GM12878 (cell line): ENCODE measurements at regions not wholly inside any gene's neighbourhood (a gene's known extent, or its start where the extent isn't known, plus 50 kb on each side); places are given as distances from the start of the nearest gene placed in this dataset.

Source experiments
- ATAC-seq: fragments of 200-7000 bp; cut with Tn5 transposase; 3 replicates; pipeline ENCODE4 v1.9.1; 2020; ENCODE audit warnings: mild to moderate bottlenecking, moderate library complexity
- BruUV-seq: library from RNA; stranded (reverse); fragments of 400-500 nt; replicated peaks from 2 replicates; lab custom pipeline; 2021; lab: Mats Ljungman, UMichigan
- CTCF ChIA-PET: fragments of 300-600 bp; sonication (Branson Sonifier 250); formaldehyde crosslinking; extraction: SDS; loops from one replicate; lab custom pipeline; 2021; ENCODE audit warnings: inconsistent platforms; lab: Yijun Ruan, JAX
- POLR2A ChIA-PET: fragments of 350-600 bp; formaldehyde crosslinking; extraction: SDS; loops from one replicate; lab custom pipeline; 2021; ENCODE audit warnings: inconsistent platforms; lab: Charles Lee
- RAD21 ChIA-PET: fragments of 300-600 bp; sonication (Branson Sonifier 250); formaldehyde crosslinking; loops from one replicate; lab custom pipeline; 2023; ENCODE audit warnings: antibody characterized with exemption; ENCODE audit not compliant: unreplicated experiment; lab: Charles Lee
- SMC1A ChIA-PET: fragments of 300-600 bp; sonication (Branson Sonifier 250); formaldehyde crosslinking; loops from one replicate; lab custom pipeline; 2023; ENCODE audit not compliant: unreplicated experiment, uncharacterized antibody; lab: Charles Lee
- DNase-seq: peaks from one replicate; pipeline ENCODE4 v3.0.0-alpha.2; 2011; ENCODE audit warnings: low read depth, low spot score
- FAIRE-seq: peaks from 3 replicates; lab custom pipeline; 2011; peaks lifted over from hg19 to GRCh38; lab: Jason Lieb, UNC
- H2AFZ ChIP-seq: 2 replicates; pipeline ENCODE4 v1.6.0; 2011; ENCODE audit warnings: low read depth, low read length, control low read depth; ENCODE audit not compliant: control insufficient read depth
- H3K27ac ChIP-seq: 2 replicates; pipeline ENCODE4 v1.5.1; 2011; ENCODE audit warnings: control low read depth; ENCODE audit not compliant: control insufficient read depth, insufficient read depth
- H3K27me3 ChIP-seq, 2 experiments: replicated peaks in 1 of 2; 2 replicates each; pipeline versions ENCODE4 v1.6.0 to v1.6.1; 2011; ENCODE audit warnings: low read length in 1 of 2; ENCODE audit not compliant: control insufficient read depth in 2 of 2, insufficient read depth in 2 of 2
- H3K36me3 ChIP-seq, 2 experiments: 2 replicates each; pipeline ENCODE4 v1.5.1; 2011; ENCODE audit warnings: low read length in 1 of 2; ENCODE audit not compliant: control insufficient read depth in 2 of 2, insufficient read depth in 2 of 2
- H3K4me1 ChIP-seq: 2 replicates; pipeline ENCODE4 v1.6.1; 2011; ENCODE audit warnings: mild to moderate bottlenecking, low read length, moderate library complexity, mixed read lengths; ENCODE audit not compliant: control insufficient read depth, insufficient read depth
- H3K4me2 ChIP-seq: 2 replicates; pipeline ENCODE4 v1.6.0; 2011; ENCODE audit warnings: control low read depth; ENCODE audit not compliant: control insufficient read depth, insufficient read depth
- H3K4me3 ChIP-seq: fragments of 200-600 bp; sonication (generic); 2 replicates; pipeline ENCODE4 v1.5.1; 2016
- H3K79me2 ChIP-seq: 2 replicates; pipeline ENCODE4 v1.6.0; 2011; ENCODE audit warnings: low read length; ENCODE audit not compliant: control insufficient read depth, insufficient read depth
- H3K9ac ChIP-seq: 2 replicates; pipeline ENCODE4 v1.8.0; 2011; ENCODE audit warnings: low read length, control low read depth, mixed read lengths; ENCODE audit not compliant: control insufficient read depth, insufficient read depth
- H3K9me3 ChIP-seq: replicated peaks from 3 replicates; pipeline ENCODE4 v1.5.1; 2011; ENCODE audit warnings: mild to moderate bottlenecking, low read length; ENCODE audit not compliant: control insufficient read depth, insufficient read depth
- H4K20me1 ChIP-seq: 2 replicates; pipeline ENCODE4 v1.6.0; 2011; ENCODE audit not compliant: control insufficient read depth, insufficient read depth
- E2F4 ChIP-seq: IDR thresholded peaks from 2 replicates; pipeline ENCODE4 v1.6.1; 2012; ENCODE audit warnings: low read depth, low read length, improper control_type of control experiment
- HDAC6 ChIP-seq: fragments of 200-600 bp; sonication (generic); IDR thresholded peaks from one replicate; pipeline ENCODE4 v1.8.0; 2017; ENCODE audit warnings: antibody characterized with exemption; ENCODE audit not compliant: unreplicated experiment
- KDM1A ChIP-seq: fragments of 200-600 bp; sonication (generic); IDR thresholded peaks from 2 replicates; pipeline ENCODE4 v1.6.1; 2016; ENCODE audit warnings: borderline replicate concordance
- NR2C2 ChIP-seq: IDR thresholded peaks from 2 replicates; pipeline ENCODE4 v1.6.1; 2011; ENCODE audit warnings: borderline replicate concordance, low read depth; ENCODE audit not compliant: control insufficient read depth, insufficient read length
- NR2F1 ChIP-seq: fragments of 450-650 bp; conservative IDR thresholded peaks from 2 replicates; pipeline ENCODE4 v1.6.1; 2017; ENCODE audit warnings: mild to moderate bottlenecking
- POLR2AphosphoS5 ChIP-seq: IDR thresholded peaks from 2 replicates; pipeline ENCODE4 v1.6.1; 2011; ENCODE audit warnings: mild to moderate bottlenecking, low read length, inconsistent platforms
- RELB ChIP-seq: fragments of 450-650 bp; IDR thresholded peaks from 2 replicates; pipeline ENCODE4 v1.6.1; 2017; ENCODE audit warnings: low read depth, mild to moderate bottlenecking, moderate library complexity
- STAT3 ChIP-seq: IDR thresholded peaks from 2 replicates; pipeline ENCODE4 v1.6.1; 2011; ENCODE audit warnings: low read depth, low read length, improper control_type of control experiment
- USF2 ChIP-seq: IDR thresholded peaks from 2 replicates; pipeline ENCODE4 v1.6.1; 2011; ENCODE audit warnings: low read depth, low read length, improper control_type of control experiment, borderline replicate concordance
- ZBED1 ChIP-seq: IDR thresholded peaks from 2 replicates; pipeline ENCODE4 v1.6.1; 2016; ENCODE audit warnings: borderline replicate concordance
- ZBTB4 ChIP-seq: fragments of 450-650 bp; formaldehyde crosslinking; IDR thresholded peaks from 2 replicates; pipeline ENCODE4 v1.4.0; 2022; ENCODE audit warnings: mild to moderate bottlenecking, moderate library complexity
- ZNF687 ChIP-seq: fragments of 450-650 bp; IDR thresholded peaks from 2 replicates; pipeline ENCODE4 v1.6.1; 2017; ENCODE audit warnings: mild to moderate bottlenecking, moderate library complexity
- WGBS: methylation state at CpG from one replicate; pipeline ENCODE4 v1.1.6; 2016; ENCODE audit warnings: low lambda C conversion rate; ENCODE audit not compliant: insufficient replicate concordance, insufficient coverage; ENCODE audit errors: missing lambda C conversion rate; 5-methylcytosine and 5-hydroxymethylcytosine counted together
- in situ Hi-C: fragments of 300-500 bp; cut with MboI; formaldehyde crosslinking; loops from 9 replicates; pipeline ENCODE4 v1.14.3; 2018; ENCODE audit warnings: mixed read lengths
- intact Hi-C: fragments of 100-400 bp; cut with micrococcal nuclease; formaldehyde crosslinking; loops from one replicate; pipeline ENCODE4 v1.14.2; 2022; ENCODE audit not compliant: unreplicated experiment

GRCh38 chr2:175462246-175462645 is 280.7 kb upstream of the ATP5MC3 start (continued):
- TF ChIP-seq RELB (no peak), STAT3 (no peak), USF2 (no peak), ZBTB4 (CRISPR knock-in tag) (no peak)

- H3K27ac ChIP-seq, result no peak overlapping the region
- no peaks in the 10 kb centered on the region for H3K36me3 ChIP-seq
- no peak overlapping the region for H3K9ac ChIP-seq
- no peak overlapping the region for H2AFZ ChIP-seq
- H4K20me1 ChIP-seq, result no peaks in the 10 kb centered on the region
- BruUV-seq, result no TSS peak
- 28% methylated on average over 5 of the region's 5 CpGs for WGBS
- in situ Hi-C loops (no loop called here), intact Hi-C loops (no loop called here)
- ChIA-PET RAD21 (no interaction called here), CTCF (no interaction called here), SMC1A (no interaction called here), POLR2A (no interaction called here)
- no peak overlapping the region for H3K4me3 ChIP-seq
- no peaks in the 10 kb centered on the region for H3K4me1 ChIP-seq
- no peaks in the 10 kb centered on the region for H3K79me2 ChIP-seq
- no peaks in the 10 kb centered on the region for H3K9me3 ChIP-seq
- ATAC-seq, result no peak
- no peak overlapping the region for H3K4me2 ChIP-seq
- no peak for FAIRE-seq
- H3K27me3 ChIP-seq, result no peaks in the 10 kb centered on the region
- no peak for DNase-seq
- TF ChIP-seq ZNF687 (no peak), ZBED1 (no peak), KDM1A (no peak), HDAC6 (no peak), E2F4 (no peak), NR2F1 (no peak), NR2C2 (no peak), POLR2AphosphoS5 (no peak)
Measured at GRCh38 chr2:175461839-175462238, 280.3 kb upstream of the ATP5MC3 start.
